ENCODE measurements at regions not wholly inside any gene's neighbourhood (a gene's known extent, or its start where the extent isn't known, plus 50 kb on each side); places are given as distances from the start of the nearest gene placed in this dataset.

GRCh38 chr1:117271129-117271528 is 60.4 kb upstream of the VTCN1 start:
- TF ChIP-seq, protein P1, sequence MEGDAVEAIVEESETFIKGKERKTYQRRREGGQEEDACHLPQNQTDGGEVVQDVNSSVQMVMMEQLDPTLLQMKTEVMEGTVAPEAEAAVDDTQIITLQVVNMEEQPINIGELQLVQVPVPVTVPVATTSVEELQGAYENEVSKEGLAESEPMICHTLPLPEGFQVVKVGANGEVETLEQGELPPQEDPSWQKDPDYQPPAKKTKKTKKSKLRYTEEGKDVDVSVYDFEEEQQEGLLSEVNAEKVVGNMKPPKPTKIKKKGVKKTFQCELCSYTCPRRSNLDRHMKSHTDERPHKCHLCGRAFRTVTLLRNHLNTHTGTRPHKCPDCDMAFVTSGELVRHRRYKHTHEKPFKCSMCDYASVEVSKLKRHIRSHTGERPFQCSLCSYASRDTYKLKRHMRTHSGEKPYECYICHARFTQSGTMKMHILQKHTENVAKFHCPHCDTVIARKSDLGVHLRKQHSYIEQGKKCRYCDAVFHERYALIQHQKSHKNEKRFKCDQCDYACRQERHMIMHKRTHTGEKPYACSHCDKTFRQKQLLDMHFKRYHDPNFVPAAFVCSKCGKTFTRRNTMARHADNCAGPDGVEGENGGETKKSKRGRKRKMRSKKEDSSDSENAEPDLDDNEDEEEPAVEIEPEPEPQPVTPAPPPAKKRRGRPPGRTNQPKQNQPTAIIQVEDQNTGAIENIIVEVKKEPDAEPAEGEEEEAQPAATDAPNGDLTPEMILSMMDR (conservative IDR thresholded peaks at IDR 0.05; ENCODE audit: low read length), result no peak
- H3K4me3 ChIP-seq (ENCODE audit: low read length), result no peak overlapping the region
- DNase-seq (ENCODE audit: low read depth), result no peak

- TF ChIP-seq, protein P1 (conservative IDR thresholded peaks at IDR 0.05; ENCODE audit: low read length), result no peak
- no peak for DNase-seq (ENCODE audit: low read depth)
- H3K4me3 ChIP-seq (ENCODE audit: low read length), result no peak overlapping the region
These were observed 60.0 kb upstream of the VTCN1 start for GRCh38 chr1:117270679-117271078.

- DNase-seq (ENCODE audit: low read depth), result no peak
- H3K4me3 ChIP-seq (ENCODE audit: low read length), result no peak overlapping the region
- TF ChIP-seq, protein P1 (conservative IDR thresholded peaks at IDR 0.05; ENCODE audit: low read length), result no peak
These were observed 58.1 kb upstream of the VTCN1 start for GRCh38 chr1:117268535-117269455.

DNA sequence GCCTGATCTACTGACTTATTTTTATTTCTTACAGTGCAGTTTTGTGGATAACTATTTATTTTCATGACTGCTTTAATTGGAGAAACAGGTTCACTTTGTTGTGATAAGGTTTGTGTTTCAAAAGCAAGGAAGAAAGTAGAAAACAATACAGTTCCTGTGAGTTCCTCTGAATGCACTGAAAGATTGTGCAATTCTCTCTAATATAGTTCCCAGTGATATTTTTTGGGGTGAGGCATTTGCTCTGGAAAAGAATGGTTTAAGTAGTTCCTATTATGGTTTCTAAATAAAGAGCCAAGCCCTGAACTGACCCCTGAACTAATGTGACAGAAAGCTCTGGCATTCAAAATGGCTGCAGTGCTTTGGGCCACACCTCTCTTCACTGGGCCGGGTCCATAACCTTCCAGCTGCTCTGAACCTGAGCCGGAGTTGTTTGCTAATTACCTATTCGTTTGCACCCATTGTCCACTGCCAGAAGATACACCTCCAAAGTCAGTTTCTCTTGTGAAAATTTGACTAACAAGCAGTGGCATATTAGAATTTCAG is 56.6 kb upstream of the VTCN1 start:
- DNase-seq (ENCODE audit: low read depth), result no peak
- TF ChIP-seq, protein P1 (conservative IDR thresholded peaks at IDR 0.05; ENCODE audit: low read length), result no peak
- no peak overlapping the region for H3K4me3 ChIP-seq (ENCODE audit: low read length)

DNA sequence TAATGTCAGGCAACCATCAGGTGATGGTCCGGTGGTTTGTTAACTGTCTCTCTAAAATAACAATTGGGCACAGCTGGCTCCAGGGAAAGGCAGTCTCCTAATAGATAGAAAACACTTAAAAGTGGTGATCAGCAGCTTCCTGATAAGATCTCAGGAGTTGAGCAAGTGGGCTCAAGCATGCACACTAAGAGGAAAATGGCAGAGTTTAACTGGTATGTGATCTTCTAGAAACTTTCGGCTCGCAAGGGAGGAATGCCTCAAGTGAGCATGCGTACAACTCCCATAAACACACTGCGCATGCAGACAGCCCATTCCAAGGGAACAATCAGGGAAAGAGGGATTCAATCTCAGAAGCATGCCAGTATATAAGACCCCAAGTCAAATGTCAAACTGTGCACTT is 52.2 kb upstream of the VTCN1 start:
- H3K4me3 ChIP-seq (ENCODE audit: low read length), result no peak overlapping the region
- TF ChIP-seq, protein P1 (conservative IDR thresholded peaks at IDR 0.05; ENCODE audit: low read length), result no peak

DNA sequence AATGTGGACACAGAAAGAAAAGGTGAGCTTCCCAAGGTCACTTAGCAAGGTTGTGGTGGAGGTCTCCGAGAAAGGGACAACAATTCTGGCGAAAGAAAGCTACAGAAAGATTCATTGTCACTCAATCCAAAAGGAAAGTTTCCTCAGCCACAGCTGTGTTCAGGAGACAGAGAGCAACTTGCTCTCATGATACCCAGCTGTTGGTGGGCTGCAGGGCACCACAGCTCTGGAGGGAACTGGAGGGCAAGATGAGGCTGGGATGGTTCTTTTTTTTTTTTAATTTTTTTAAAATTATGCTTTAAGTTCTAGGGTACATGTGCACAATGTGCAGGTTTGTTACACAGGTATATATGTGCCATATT is 50.7 kb upstream of the VTCN1 start:
- TF ChIP-seq, protein P1 (conservative IDR thresholded peaks at IDR 0.05; ENCODE audit: low read length), result no peak
- H3K4me3 ChIP-seq (ENCODE audit: low read length), result no peak overlapping the region
- no peak for DNase-seq (ENCODE audit: low read depth)

More for the DNA sequence above, 52.2 kb upstream of the VTCN1 start:
- no peak for DNase-seq (ENCODE audit: low read depth)
